Upper lobe of right lung (tissue), 1 donor: ENCODE measurements at regions not wholly inside any gene's neighbourhood (a gene's known extent, or its start where the extent isn't known, plus 50 kb on each side); places are given as distances from the start of the nearest gene placed in this dataset.

ENCODE experiments used
- ATAC-seq: fragments of 200-7000 bp; cut with Tn5 transposase; one replicate; pipeline ENCODE4 v1.9.1; 2020; ENCODE audit warnings: mild to moderate bottlenecking, moderate library complexity
- DNase-seq: peaks from one replicate; pipeline ENCODE4 v3.0.0-alpha.2; 2020
- H3K27ac ChIP-seq: fragments of 200-600 bp; one replicate; pipeline ENCODE4 v1.8.0; 2022
- H3K27me3 ChIP-seq: fragments of 200-600 bp; one replicate; pipeline ENCODE4 v1.8.0; 2022; ENCODE audit warnings: mild to moderate bottlenecking
- H3K36me3 ChIP-seq: fragments of 200-600 bp; one replicate; pipeline ENCODE4 v1.8.0; 2022
- H3K4me1 ChIP-seq: fragments of 200-600 bp; one replicate; pipeline ENCODE4 v1.8.0; 2022
- H3K4me3 ChIP-seq: fragments of 200-600 bp; one replicate; pipeline ENCODE4 v1.8.0; 2022; ENCODE audit warnings: mild to moderate bottlenecking
- H3K9me3 ChIP-seq: fragments of 200-600 bp; one replicate; pipeline ENCODE4 v1.8.0; 2022
- intact Hi-C: fragments of 100-400 bp; cut with DNase I; formaldehyde crosslinking; loops from one replicate; pipeline ENCODE4 v1.11.0; 2022
- TF ChIP-seq, protein P1 (sequence below): fragments of 200-600 bp; IDR thresholded peaks from one replicate; pipeline ENCODE4 v1.8.0; 2022; ENCODE audit warnings: antibody characterized with exemption
- donor health status: DM: no; HTN: yes; CAD: no; lungs with severe emphysema.

DNA sequence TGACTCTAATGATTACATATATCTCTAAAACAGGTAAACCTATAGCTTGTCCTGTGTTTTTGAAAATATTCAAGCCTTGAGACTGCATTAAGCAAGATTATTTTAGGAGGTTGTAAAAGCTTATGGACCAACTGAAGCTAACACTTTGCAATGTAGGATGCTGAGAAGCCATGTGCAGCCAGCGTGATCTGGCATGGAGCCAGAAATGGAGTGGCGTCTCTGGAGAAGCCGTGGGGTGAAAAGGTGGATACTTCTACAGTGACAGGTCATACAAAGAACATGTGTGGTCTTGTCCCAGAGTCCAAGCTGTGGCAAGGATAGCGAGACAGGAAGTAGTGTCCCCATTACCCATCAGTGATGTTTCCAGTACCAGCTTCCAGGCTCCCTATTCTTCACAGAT, 100.8 kb upstream of the CD180 start:
- Histone ChIP-seq H3K4me1 (peaks cover 16% of the 10 kb centered on the region), H3K27ac (no peak overlapping the region), H3K36me3 (no peaks in the 10 kb centered on the region), H3K27me3 (no peaks in the 10 kb centered on the region), H3K4me3 (no peak overlapping the region), H3K9me3 (no peaks in the 10 kb centered on the region)
- TF ChIP-seq, protein P1, sequence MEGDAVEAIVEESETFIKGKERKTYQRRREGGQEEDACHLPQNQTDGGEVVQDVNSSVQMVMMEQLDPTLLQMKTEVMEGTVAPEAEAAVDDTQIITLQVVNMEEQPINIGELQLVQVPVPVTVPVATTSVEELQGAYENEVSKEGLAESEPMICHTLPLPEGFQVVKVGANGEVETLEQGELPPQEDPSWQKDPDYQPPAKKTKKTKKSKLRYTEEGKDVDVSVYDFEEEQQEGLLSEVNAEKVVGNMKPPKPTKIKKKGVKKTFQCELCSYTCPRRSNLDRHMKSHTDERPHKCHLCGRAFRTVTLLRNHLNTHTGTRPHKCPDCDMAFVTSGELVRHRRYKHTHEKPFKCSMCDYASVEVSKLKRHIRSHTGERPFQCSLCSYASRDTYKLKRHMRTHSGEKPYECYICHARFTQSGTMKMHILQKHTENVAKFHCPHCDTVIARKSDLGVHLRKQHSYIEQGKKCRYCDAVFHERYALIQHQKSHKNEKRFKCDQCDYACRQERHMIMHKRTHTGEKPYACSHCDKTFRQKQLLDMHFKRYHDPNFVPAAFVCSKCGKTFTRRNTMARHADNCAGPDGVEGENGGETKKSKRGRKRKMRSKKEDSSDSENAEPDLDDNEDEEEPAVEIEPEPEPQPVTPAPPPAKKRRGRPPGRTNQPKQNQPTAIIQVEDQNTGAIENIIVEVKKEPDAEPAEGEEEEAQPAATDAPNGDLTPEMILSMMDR, result no peak
- intact Hi-C loops, result no loop called here
- DNase-seq (no peak), ATAC-seq (no peak)

DNA sequence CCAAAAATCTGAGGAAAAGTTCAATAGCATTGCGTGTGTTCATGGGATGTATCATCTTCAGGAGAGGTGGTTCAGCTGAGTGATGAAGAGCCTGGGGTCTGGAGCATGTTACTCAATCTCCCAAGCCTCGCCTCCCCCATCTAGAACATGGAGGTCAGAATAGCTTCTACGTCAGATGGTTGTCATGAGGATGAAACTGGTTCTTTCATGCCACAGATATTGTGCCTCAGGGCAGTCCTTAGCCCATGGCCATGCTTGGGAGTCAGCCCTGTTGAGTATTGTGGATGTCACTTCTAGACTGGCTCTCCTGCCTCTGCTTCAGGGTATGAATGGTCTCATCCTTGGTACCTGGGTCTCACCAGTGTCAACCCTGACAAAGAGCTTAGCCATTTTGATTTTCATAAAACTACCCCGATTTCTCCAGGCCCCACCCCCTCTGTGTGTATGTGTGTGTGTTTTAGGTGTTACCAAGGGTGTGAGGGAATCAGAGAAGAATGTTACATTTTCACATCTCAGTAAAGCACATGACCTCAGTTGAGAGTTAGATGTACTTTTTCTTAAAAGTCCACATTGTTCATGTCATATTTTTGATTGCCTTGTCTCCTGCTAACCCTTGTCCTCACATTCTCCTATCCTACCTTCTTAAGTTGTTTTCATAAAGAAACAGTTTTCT, 97.8 kb upstream of the CD180 start:
- H3K4me3 ChIP-seq, result no peak overlapping the region

DNA sequence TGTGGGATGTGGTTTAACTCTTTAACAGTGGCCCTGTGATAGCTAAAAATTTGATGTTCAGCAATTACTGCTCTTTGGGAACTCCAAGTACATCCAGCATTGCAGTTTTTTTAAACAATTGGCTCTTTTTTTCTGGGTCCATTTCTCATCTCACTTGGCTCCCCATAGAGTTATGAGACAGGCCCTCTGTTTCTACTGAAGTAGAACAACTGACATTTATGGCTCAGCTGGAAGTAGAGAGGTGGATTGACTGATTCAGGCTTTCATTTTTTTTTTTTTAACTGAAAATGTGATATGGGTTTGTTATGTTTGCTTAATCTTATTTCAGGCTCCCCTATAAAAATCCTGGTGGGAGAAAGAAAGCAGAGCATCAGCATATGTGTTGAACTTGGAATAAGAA, 96.6 kb upstream of the CD180 start:
- TF ChIP-seq, protein P1, result no peak
- no peaks in the 10 kb centered on the region for H3K9me3 ChIP-seq
- no peak overlapping the region for H3K4me3 ChIP-seq
- no peak for DNase-seq
- intact Hi-C loops, result no loop called here
- peaks cover 6% of the 10 kb centered on the region for H3K4me1 ChIP-seq
- H3K27ac ChIP-seq, result no peak overlapping the region
- no peaks in the 10 kb centered on the region for H3K36me3 ChIP-seq
- H3K27me3 ChIP-seq, result no peaks in the 10 kb centered on the region
- ATAC-seq, result no peak

More for the DNA sequence above, 97.8 kb upstream of the CD180 start:
- intact Hi-C loops, result no loop called here
- Histone ChIP-seq H3K36me3 (no peaks in the 10 kb centered on the region), H3K27me3 (no peaks in the 10 kb centered on the region), H3K9me3 (no peaks in the 10 kb centered on the region), H3K27ac (no peak overlapping the region), H3K4me1 (no peaks in the 10 kb centered on the region)
- ATAC-seq (no peak), DNase-seq (no peak)
- TF ChIP-seq, protein P1, result no peak

DNA sequence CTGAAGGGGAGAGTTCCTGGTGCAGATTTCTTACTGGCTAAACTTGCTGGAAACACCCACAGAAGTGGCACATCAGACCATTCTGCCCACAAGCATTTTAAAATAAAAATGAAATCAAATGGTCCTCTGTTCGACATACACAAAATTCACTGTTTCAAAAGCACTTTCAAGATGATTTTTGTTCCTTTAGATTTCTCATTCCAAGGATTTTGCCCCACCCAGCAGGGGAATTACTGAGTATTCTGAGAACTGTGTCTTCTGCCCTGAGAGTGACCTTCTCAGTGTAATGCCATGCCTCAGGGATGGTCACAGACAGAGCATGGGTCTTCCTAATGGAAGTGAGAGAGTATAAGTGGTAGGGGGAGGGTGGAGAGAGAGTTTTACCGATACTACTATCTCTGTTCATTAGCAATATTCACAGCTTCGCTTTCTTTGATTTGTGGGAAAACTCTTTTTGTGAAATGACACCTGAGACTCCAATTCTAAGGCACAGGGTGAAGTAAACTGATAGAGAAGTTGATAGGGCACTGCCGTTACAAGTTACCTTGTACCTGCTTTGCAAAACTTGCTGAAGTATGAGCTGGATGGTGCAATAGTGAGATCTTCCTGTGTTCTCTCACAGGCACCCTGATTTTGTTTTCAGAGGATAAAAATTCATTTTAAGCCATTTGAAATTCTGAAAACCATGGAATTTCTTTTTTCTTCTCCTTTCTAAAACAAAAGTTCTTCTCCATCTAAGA, 95.8 kb upstream of the CD180 start:
- Histone ChIP-seq H3K36me3 (no peaks in the 10 kb centered on the region), H3K4me1 (peaks cover 15% of the 10 kb centered on the region), H3K4me3 (no peak overlapping the region), H3K27me3 (no peaks in the 10 kb centered on the region), H3K9me3 (no peaks in the 10 kb centered on the region), H3K27ac (no peak overlapping the region)
- DNase-seq (no peak), ATAC-seq (peak; percentile 48)
- TF ChIP-seq, protein P1, result no peak
- intact Hi-C loops, result no loop called here

DNA sequence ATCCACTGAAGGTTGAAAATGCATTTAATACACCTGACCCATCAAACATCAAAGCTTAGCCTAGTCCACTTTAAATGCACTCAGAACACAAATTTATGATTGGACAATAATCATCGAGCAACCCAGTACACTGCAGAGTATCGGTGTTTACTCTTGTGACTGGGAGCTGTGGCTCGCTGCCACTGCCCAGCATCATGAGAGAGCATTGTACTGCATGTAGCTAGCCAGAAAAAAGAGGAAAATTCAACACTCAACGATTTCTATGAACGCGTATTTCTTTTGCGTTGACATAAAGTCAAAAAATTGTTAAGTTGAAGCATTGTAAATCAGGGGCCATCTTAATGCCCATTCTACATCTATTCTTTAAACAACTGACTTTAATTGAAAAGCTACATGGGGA, 95.1 kb upstream of the CD180 start:
- ATAC-seq (no peak), DNase-seq (no peak)
- Histone ChIP-seq H3K27me3 (no peaks in the 10 kb centered on the region), H3K4me1 (peaks cover 15% of the 10 kb centered on the region), H3K9me3 (no peaks in the 10 kb centered on the region), H3K27ac (peak overlapping the region; percentile 52), H3K4me3 (no peak overlapping the region), H3K36me3 (no peaks in the 10 kb centered on the region)
- TF ChIP-seq, protein P1, result no peak
- intact Hi-C loops, result loop anchor here (2.0 kb wide), 1 partner anchor 23 kb away; no protein-coding TSS in a partner anchor
